ENCODE measurements at regions not wholly inside any gene's neighbourhood (a gene's known extent, or its start where the extent isn't known, plus 50 kb on each side); places are given as distances from the start of the nearest gene placed in this dataset.
"Not testable (repeated sequence)": the region's sequence is repeated elsewhere in the genome, so short reads cannot be mapped to it uniquely, and the experiment has no call there.

DNA sequence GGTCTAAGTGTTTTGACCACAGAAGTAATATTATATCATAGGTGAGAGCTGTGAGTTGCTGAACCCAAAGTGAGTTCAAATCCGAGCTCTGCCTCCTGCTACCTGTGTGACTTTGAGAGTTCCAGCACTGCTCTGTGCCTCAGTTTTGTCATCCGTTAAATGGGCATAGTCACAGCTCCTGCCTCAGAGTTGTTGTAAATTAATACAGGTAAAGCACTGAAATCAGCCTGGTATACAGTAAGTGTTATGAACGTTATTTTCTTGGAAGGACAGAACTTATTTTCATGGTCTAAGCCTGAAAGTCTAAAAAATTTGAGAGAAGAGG is 65.4 kb upstream of the ZNF195 start:
- TF ChIP-seq, protein P1, sequence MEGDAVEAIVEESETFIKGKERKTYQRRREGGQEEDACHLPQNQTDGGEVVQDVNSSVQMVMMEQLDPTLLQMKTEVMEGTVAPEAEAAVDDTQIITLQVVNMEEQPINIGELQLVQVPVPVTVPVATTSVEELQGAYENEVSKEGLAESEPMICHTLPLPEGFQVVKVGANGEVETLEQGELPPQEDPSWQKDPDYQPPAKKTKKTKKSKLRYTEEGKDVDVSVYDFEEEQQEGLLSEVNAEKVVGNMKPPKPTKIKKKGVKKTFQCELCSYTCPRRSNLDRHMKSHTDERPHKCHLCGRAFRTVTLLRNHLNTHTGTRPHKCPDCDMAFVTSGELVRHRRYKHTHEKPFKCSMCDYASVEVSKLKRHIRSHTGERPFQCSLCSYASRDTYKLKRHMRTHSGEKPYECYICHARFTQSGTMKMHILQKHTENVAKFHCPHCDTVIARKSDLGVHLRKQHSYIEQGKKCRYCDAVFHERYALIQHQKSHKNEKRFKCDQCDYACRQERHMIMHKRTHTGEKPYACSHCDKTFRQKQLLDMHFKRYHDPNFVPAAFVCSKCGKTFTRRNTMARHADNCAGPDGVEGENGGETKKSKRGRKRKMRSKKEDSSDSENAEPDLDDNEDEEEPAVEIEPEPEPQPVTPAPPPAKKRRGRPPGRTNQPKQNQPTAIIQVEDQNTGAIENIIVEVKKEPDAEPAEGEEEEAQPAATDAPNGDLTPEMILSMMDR (IDR thresholded peaks at IDR 0.05 in 4 of 5, conservative IDR thresholded peaks at IDR 0.05 in 1 of 5): not testable (repeated sequence)
- not testable (repeated sequence) for TF ChIP-seq POLR2A (IDR thresholded peaks at IDR 0.05)

Measured in gastrocnemius medialis (tissue), 4 donors.